ENCODE measurements at regions not wholly inside any gene's neighbourhood (a gene's known extent, or its start where the extent isn't known, plus 50 kb on each side); places are given as distances from the start of the nearest gene placed in this dataset.

GRCh38 chr17:53668854-53669253, 153.9 kb upstream of the KIF2B start:
- 0% methylated on average over 1 of the region's 1 CpG; no CpG with 5 or more reads in 1 of the 2 experiments for WGBS, 2 experiments (ENCODE audit: extremely low coverage in 2 of 2, insufficient read length in 1 of 2)

More at GRCh38 chr17:53668854-53669253, 153.9 kb upstream of the KIF2B start:
- H3K4me1 ChIP-seq (ENCODE audit: control insufficient read depth, insufficient read depth, low read length) = no peaks in the 10 kb centered on the region
- H3K23ac ChIP-seq (ENCODE audit: low read depth, low read length) = no peak overlapping the region
- no peak overlapping the region for H2BK15ac ChIP-seq (ENCODE audit: low read depth, low read length)
- H3K27ac ChIP-seq (ENCODE audit: insufficient read depth, low read length) = no peak overlapping the region
- dilution Hi-C loops (cut with HindIII; ENCODE audit: low sequenced_read_pairs, unreplicated experiment) = no loop called here
- H3K9ac ChIP-seq (ENCODE audit: low read depth, low read length) = no peak overlapping the region
- H3K14ac ChIP-seq (replicated peaks; ENCODE audit: low read depth, low read length) = no peak overlapping the region
- no peak overlapping the region for H2AK9ac ChIP-seq (replicated peaks; ENCODE audit: low read depth, low read length, poor library complexity)
- no peak overlapping the region for H2BK120ac ChIP-seq (ENCODE audit: low read depth, low read length)
- ChIA-PET CTCF (no interaction called here), POLR2A (ENCODE audit: unreplicated experiment) (no interaction called here)
- TF ChIP-seq MXI1 (IDR thresholded peaks at IDR 0.05; ENCODE audit: borderline replicate concordance, low read depth, low read length) (no peak), ELK1 (IDR thresholded peaks at IDR 0.05; ENCODE audit: borderline replicate concordance, low read depth, low read length) (no peak), BHLHE40 (IDR thresholded peaks at IDR 0.05; ENCODE audit: low read depth, low read length) (no peak), FOS (IDR thresholded peaks at IDR 0.05; ENCODE audit: low read depth, low read length) (no peak), USF2 (IDR thresholded peaks at IDR 0.05; ENCODE audit: low read depth, low read length) (no peak), CTCF (conservative IDR thresholded peaks at IDR 0.05; ENCODE audit: low read depth, low read length) (no peak), RFX5 (IDR thresholded peaks at IDR 0.05; ENCODE audit: low read depth, low read length) (no peak), CHD1 (IDR thresholded peaks at IDR 0.05; ENCODE audit: low read depth, low read length) (no peak), POLR2A (IDR thresholded peaks at IDR 0.05; ENCODE audit: low read depth, low read length) (no peak)
- H3K4me3 ChIP-seq (ENCODE audit: insufficient read depth, low read depth, low read length) = no peak overlapping the region
- H2AFZ ChIP-seq (replicated peaks; ENCODE audit: low read length, poor library complexity) = no peak overlapping the region
- in situ Hi-C loops (cut with MboI; ENCODE audit: low sequenced_read_pairs) = no loop called here
- no peak for DNase-seq
- H3K4me2 ChIP-seq (ENCODE audit: low read depth, low read length) = no peak overlapping the region
- H4K91ac ChIP-seq (ENCODE audit: insufficient read depth, low read depth, low read length) = no peak overlapping the region
- no peak overlapping the region for H4K5ac ChIP-seq (ENCODE audit: low read depth, low read length)
- H2AK5ac ChIP-seq (ENCODE audit: low read depth, low read length) = no peak overlapping the region
- H3K18ac ChIP-seq (ENCODE audit: low read depth, low read length) = no peak overlapping the region
- H4K20me1 ChIP-seq (ENCODE audit: insufficient read depth, low read length) = no peaks in the 10 kb centered on the region
- no peaks in the 10 kb centered on the region for H3K36me3 ChIP-seq (ENCODE audit: control insufficient read depth, insufficient read depth, low read length)
- H3K79me1 ChIP-seq (ENCODE audit: low read depth in 1 of 2, low read length in 2 of 2) = no peaks in the 10 kb centered on the region
- no peak overlapping the region for H3K4ac ChIP-seq (ENCODE audit: low read depth, low read length)
- no TSS peak for BruUV-seq (replicated peaks)
- H3K56ac ChIP-seq (ENCODE audit: extremely low read depth, insufficient read depth, low read length) = no peak overlapping the region
- H2BK5ac ChIP-seq (ENCODE audit: low read depth, low read length, poor library complexity, severe bottlenecking) = no peak overlapping the region
- intact Hi-C loops (cut with micrococcal nuclease) = no loop called here
- no peak for ATAC-seq (ENCODE audit: low read depth)
- H3K9me3 ChIP-seq (ENCODE audit: control insufficient read depth, insufficient read depth, low read length) = peaks cover 4% of the 10 kb centered on the region; the same call in 1 of the 2 replicates
- no peaks in the 10 kb centered on the region for H3K9me1 ChIP-seq (ENCODE audit: insufficient read depth, low read length)
- no peaks in the 10 kb centered on the region for H3K27me3 ChIP-seq (ENCODE audit: control insufficient read depth, insufficient read depth, low read length)
- H4K8ac ChIP-seq (ENCODE audit: low read depth in 2 of 2, low read length in 2 of 2) = no peak overlapping the region
- H2BK20ac ChIP-seq (ENCODE audit: low read depth, low read length) = no peak overlapping the region

Data from IMR-90 (cell line).